ENCODE measurements at regions not wholly inside any gene's neighbourhood (a gene's known extent, or its start where the extent isn't known, plus 50 kb on each side); places are given as distances from the start of the nearest gene placed in this dataset.
A peak's percentile ranks its signal among the peaks of the same experiment; 100 is the strongest.

DNA sequence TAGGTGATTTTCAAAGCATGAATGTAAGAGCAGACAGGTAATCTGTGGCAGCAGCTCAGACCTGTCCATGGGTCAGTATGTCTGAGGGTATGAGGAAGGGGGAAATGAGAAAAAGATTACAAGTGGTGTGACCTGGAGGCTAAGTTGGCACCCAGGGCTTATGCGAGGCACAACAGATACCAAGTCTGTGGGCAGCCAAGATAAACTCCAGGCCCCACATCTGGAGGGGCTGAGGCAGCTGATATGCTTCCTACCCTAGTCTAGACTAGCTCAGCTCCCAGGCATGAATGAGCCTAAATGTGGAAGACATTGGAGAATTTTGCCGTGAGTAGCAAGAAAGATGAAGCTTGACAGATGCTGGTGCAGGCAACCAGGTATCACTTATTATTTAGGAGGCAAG lies 151.7 kb downstream of the PIK3R1 start:
- no peak overlapping the region for H3K27ac ChIP-seq
- TF ChIP-seq, protein P1, sequence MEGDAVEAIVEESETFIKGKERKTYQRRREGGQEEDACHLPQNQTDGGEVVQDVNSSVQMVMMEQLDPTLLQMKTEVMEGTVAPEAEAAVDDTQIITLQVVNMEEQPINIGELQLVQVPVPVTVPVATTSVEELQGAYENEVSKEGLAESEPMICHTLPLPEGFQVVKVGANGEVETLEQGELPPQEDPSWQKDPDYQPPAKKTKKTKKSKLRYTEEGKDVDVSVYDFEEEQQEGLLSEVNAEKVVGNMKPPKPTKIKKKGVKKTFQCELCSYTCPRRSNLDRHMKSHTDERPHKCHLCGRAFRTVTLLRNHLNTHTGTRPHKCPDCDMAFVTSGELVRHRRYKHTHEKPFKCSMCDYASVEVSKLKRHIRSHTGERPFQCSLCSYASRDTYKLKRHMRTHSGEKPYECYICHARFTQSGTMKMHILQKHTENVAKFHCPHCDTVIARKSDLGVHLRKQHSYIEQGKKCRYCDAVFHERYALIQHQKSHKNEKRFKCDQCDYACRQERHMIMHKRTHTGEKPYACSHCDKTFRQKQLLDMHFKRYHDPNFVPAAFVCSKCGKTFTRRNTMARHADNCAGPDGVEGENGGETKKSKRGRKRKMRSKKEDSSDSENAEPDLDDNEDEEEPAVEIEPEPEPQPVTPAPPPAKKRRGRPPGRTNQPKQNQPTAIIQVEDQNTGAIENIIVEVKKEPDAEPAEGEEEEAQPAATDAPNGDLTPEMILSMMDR (conservative IDR thresholded peaks at IDR 0.05): no peak

DNA sequence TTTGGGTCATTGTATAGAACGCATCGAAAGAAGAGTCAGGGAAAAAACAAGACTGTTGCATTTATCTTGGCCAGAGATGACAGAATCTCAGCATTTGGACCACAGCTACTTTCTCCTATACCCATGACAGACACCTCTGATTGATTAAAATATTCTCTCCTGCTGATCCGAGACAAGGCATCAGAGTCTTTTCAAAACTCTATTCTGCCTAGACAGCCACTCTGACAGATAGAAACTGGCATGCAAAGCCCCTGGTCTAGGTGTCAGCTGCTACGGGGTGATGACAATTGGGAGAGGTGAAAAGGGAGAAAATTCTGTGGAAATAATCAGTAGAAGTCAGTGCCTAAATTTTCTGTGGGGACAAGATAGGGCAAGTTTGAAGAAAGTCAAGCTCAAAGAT lies 152.2 kb downstream of the PIK3R1 start:
- TF ChIP-seq, protein P1 (conservative IDR thresholded peaks at IDR 0.05): no peak
- no peak overlapping the region for H3K27ac ChIP-seq

DNA sequence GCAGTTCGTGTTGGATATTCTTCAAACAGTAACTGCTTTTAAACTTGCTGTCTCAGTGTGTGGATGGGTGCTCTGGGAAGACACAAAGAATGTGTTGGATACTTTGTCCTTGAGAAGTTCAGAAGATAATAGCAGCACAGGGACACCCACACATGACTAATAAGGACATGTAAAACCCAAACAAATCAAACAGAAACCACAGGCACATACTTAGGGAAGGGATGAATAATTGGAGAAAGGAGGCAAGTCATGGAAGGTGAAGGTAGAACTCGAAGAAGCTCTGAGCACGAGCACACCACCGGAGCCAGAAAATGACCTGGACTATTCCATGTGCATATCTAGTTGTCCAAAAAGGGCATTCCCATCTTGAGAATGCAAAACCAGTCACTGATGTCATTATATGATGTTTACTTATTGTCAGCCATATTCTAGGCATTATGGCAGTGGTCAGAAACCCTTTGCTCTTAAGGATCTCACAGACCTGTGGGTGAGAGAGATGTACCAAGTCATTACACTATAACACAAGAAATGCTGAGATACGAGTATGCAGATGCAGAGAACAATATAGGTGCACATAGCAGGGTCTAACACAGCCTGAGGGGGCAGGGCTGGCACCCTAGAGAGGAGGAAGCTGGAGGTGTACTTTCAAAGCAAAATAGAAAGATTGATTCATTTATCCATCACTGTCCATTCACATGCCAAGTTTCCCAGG lies 152.9 kb downstream of the PIK3R1 start:
- H3K27ac ChIP-seq: peak overlapping the region; percentile 20
- TF ChIP-seq, protein P1 (conservative IDR thresholded peaks at IDR 0.05): no peak

DNA sequence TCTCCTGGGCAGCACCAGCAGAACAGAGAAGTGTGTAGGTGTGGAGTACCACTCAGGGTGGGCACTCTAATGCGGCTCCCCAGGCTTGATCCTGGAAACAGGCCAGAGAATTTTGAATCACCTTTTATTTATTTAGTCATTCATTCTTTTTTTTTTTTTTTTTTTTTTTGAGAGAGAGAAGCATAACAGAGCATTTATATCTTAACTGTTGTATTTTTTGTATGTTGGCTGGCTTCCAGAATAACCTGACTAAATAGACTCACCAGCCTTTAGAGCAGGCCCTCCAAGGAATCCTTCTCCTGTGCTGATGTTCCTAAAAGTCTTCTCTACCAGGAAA lies 153.4 kb downstream of the PIK3R1 start:
- peak overlapping the region; percentile 20 for H3K27ac ChIP-seq
- TF ChIP-seq, protein P1 (conservative IDR thresholded peaks at IDR 0.05): no peak

DNA sequence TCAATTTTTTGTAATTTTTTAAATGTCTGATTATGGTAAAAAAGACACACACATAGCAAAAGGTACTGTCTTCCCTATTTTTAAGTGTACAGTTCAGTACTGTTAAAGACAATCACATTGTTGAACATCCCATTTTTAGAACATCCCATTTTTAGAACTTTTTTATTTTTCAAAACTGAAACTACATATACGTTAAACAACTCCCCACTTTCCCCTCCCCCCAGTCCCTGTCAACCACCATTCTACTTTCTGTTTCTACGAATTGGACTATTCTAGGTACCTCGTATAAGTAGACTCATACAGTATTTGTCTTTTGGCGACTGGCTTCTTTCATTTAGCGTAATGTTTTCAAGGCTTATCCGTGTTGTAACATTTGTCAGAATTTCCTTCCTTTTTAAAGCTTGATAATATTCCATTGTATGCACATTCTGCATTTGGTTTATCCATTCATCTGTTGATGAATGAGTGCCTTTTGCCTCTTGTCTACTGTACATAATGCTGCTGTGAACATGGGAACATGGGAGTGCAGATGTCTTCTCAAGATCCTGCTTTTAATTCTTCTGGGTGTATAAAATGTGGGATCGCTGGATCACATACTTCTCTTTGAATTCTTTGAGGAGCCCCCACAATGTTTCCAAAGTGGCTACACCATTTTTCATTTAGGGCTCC lies 154.0 kb downstream of the PIK3R1 start:
- H3K27ac ChIP-seq: no peak overlapping the region; the same call in 1 of the 2 replicates
- TF ChIP-seq, protein P1 (conservative IDR thresholded peaks at IDR 0.05): no peak

DNA sequence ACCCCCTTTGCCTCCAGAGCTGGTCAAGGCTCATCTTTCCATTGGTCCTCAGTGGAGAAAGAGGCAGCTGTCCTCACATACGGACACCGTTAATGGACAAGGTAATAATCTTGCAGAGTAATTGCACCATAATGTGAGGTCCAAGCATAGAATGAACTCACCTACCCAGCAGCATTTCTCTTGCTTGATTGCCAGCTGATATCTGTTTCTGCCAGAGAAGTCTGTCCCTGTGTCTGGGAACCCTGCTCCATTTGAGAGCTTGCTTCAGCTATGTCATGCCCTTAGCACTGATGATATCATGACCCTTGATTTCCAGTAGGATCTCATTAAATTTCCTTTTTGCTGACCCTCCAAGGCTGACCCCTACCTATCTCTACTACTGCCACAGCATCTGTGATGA lies 154.6 kb downstream of the PIK3R1 start:
- TF ChIP-seq, protein P1 (conservative IDR thresholded peaks at IDR 0.05): no peak
- H3K27ac ChIP-seq: no peak overlapping the region

DNA sequence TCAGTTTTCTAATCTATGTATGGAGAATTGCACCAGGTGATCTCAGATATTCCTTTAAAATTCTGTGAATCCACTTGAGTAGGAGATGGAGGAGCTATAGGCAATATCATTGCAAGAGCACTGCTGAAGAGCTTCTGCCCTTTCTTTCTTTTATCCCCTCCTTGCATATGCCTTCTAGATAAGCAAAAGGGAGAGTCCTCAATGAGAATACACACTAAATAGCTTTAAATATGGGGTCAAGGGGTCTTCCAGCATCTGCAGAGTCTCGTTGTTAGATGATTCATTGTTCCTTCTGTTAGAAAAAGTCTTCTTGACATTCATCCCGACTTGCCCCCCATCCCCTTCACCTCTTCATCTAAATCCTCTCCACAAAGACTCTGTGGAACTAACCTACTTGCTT lies 156.1 kb downstream of the PIK3R1 start:
- TF ChIP-seq, protein P1 (conservative IDR thresholded peaks at IDR 0.05): no peak
- H3K27ac ChIP-seq: no peak overlapping the region
